Tibial nerve (tissue), 4 donors: ENCODE measurements at regions not wholly inside any gene's neighbourhood (a gene's known extent, or its start where the extent isn't known, plus 50 kb on each side); places are given as distances from the start of the nearest gene placed in this dataset.

ENCODE experiments used
- DNase-seq, 2 donors: peaks; one replicate each; pipeline ENCODE4 v3.0.0-alpha.2; 2019; ENCODE audit warnings: low spot score in 2 of 2
- H3K27ac ChIP-seq, 4 donors: fragments of 200-600 bp; sonication (generic) in 3 of 4; one replicate each; pipeline ENCODE4 v1.5.1; 2017 to 2019; ENCODE audit warnings: mild to moderate bottlenecking in 1 of 4
- H3K27me3 ChIP-seq, 2 donors: fragments of 200-600 bp; sonication (generic) in 1 of 2; one replicate each; pipeline versions ENCODE4 v1.5.1 to v1.6.0; 2017 to 2019
- H3K36me3 ChIP-seq, 3 donors: fragments of 200-600 bp; sonication (generic); one replicate each; pipeline ENCODE4 v1.5.1; 2018 to 2019
- H3K4me1 ChIP-seq, 4 donors: fragments of 200-600 bp; sonication (generic) in 3 of 4; one replicate each; pipeline ENCODE4 v1.5.1; 2017 to 2019
- H3K4me3 ChIP-seq, 4 donors: fragments of 200-600 bp; sonication (generic) in 3 of 4; one replicate each; pipeline ENCODE4 v1.5.1; 2017 to 2019; ENCODE audit warnings: mild to moderate bottlenecking in 1 of 4, moderate library complexity in 1 of 4
- H3K9me3 ChIP-seq, 4 donors: fragments of 200-600 bp; sonication (generic) in 3 of 4; one replicate each; pipeline ENCODE4 v1.5.1; 2017 to 2019
- CTCF ChIP-seq, 5 experiments: fragments of 200-600 bp in 3 of 5; fragments of 450-650 bp in 2 of 5; sonication (generic) in 3 of 5; IDR thresholded peaks; one replicate each; pipeline ENCODE4 v1.5.1; 2016 to 2019; ENCODE audit warnings: antibody characterized with exemption in 5 of 5, mild to moderate bottlenecking in 3 of 5, moderate library complexity in 2 of 5
- EP300 ChIP-seq, 2 donors: sonication (generic); formaldehyde crosslinking; IDR thresholded peaks; one replicate each; pipeline ENCODE4 v1.6.1; 2017; ENCODE audit warnings: antibody characterized with exemption in 2 of 2, mild to moderate bottlenecking in 1 of 2
- POLR2A ChIP-seq, 2 donors: fragments of 450-650 bp; IDR thresholded peaks; one replicate each; pipeline ENCODE4 v1.6.1; 2017; ENCODE audit warnings: antibody characterized with exemption in 2 of 2, mild to moderate bottlenecking in 2 of 2, moderate library complexity in 2 of 2
- WGBS, 2 donors: methylation state at CpG; one replicate each; pipeline ENCODE4 v1.1.5; 2018; 5-methylcytosine and 5-hydroxymethylcytosine counted together

- Histone ChIP-seq H3K9me3 (no peaks in the 10 kb centered on the region), H3K4me3 (peak overlapping the region in 3 of 4 donors; percentile 76 to 83 (median 77)), H3K27me3 (no peaks in the 10 kb centered on the region), H3K4me1 (peaks cover 0 to 11% (median 0%) of the 10 kb centered on the region in 4 donors), H3K36me3 (no peaks in the 10 kb centered on the region), H3K27ac (peak overlapping the region in 2 of 4 donors; percentile 79 to 86)
- TF ChIP-seq POLR2A (IDR thresholded peaks at IDR 0.05) (no peak), CTCF (IDR thresholded peaks at IDR 0.05) (no peak), EP300 (IDR thresholded peaks at IDR 0.05) (no peak)
- DNase-seq, result no peak
- WGBS, 2 donors, result 76 to 79% methylated on average over 11 of the region's 11 CpGs
Observed at GRCh38 chr6:138690975-138691594, 82.5 kb upstream of the CCDC28A start.

GRCh38 chr6:138691595-138692057 lies 81.9 kb upstream of the CCDC28A start:
- WGBS, 2 donors, result 5 to 13% methylated on average over 14 of the region's 14 CpGs
- Histone ChIP-seq H3K27me3 (no peaks in the 10 kb centered on the region), H3K9me3 (no peaks in the 10 kb centered on the region), H3K4me3 (peak overlapping the region; percentile 36 to 83 (median 76)), H3K4me1 (peaks cover 0 to 11% (median 0%) of the 10 kb centered on the region in 4 donors), H3K27ac (peak overlapping the region in 3 of 4 donors; percentile 78 to 86 (median 79)), H3K36me3 (no peaks in the 10 kb centered on the region)
- no peak for TF ChIP-seq CTCF (IDR thresholded peaks at IDR 0.05)
- no peak for TF ChIP-seq EP300 (IDR thresholded peaks at IDR 0.05)
- no peak for TF ChIP-seq POLR2A (IDR thresholded peaks at IDR 0.05)
- DNase-seq, result no peak

GRCh38 chr6:138692058-138692977 lies 81.3 kb upstream of the CCDC28A start:
- Histone ChIP-seq H3K27me3 (no peaks in the 10 kb centered on the region), H3K4me1 (peaks cover 0 to 11% (median 0%) of the 10 kb centered on the region in 4 donors), H3K36me3 (no peaks in the 10 kb centered on the region), H3K4me3 (peak overlapping the region; percentile 36 to 83 (median 76)), H3K27ac (peak overlapping the region; percentile 61 to 86 (median 78)), H3K9me3 (no peaks in the 10 kb centered on the region)
- peak; percentile 45 to 63 for DNase-seq
- TF ChIP-seq CTCF (IDR thresholded peaks at IDR 0.05) (peak; percentile 78 to 94 (median 92)), EP300 (IDR thresholded peaks at IDR 0.05) (peak in 1 of 2 donors; percentile 12), POLR2A (IDR thresholded peaks at IDR 0.05) (peak in 1 of 2 donors; percentile 43)
- 1% methylated on average over 12 to 35 of the region's 103 CpGs for WGBS, 2 donors

GRCh38 chr6:138692978-138693909 lies 80.3 kb upstream of the CCDC28A start:
- Histone ChIP-seq H3K27ac (peak overlapping the region; percentile 60 to 86 (median 70)), H3K4me3 (peak overlapping the region; percentile 36 to 83 (median 72)), H3K27me3 (no peaks in the 10 kb centered on the region), H3K4me1 (peaks cover 0 to 11% (median 0%) of the 10 kb centered on the region in 4 donors), H3K36me3 (no peaks in the 10 kb centered on the region), H3K9me3 (no peaks in the 10 kb centered on the region)
- no peak for TF ChIP-seq POLR2A (IDR thresholded peaks at IDR 0.05)
- peak in 1 of 2 donors; percentile 41 for TF ChIP-seq EP300 (IDR thresholded peaks at IDR 0.05)
- peak in 2 of 5 experiments; percentile 19 to 30 for TF ChIP-seq CTCF (IDR thresholded peaks at IDR 0.05)
- peak; percentile 19 to 36 for DNase-seq
- 0 to 2% methylated on average over 20 to 58 of the region's 92 CpGs for WGBS, 2 donors
